ENCODE measurements at regions not wholly inside any gene's neighbourhood (a gene's known extent, or its start where the extent isn't known, plus 50 kb on each side); places are given as distances from the start of the nearest gene placed in this dataset.
"Not testable (repeated sequence)": the region's sequence is repeated elsewhere in the genome, so short reads cannot be mapped to it uniquely, and the experiment has no call there.

DNA sequence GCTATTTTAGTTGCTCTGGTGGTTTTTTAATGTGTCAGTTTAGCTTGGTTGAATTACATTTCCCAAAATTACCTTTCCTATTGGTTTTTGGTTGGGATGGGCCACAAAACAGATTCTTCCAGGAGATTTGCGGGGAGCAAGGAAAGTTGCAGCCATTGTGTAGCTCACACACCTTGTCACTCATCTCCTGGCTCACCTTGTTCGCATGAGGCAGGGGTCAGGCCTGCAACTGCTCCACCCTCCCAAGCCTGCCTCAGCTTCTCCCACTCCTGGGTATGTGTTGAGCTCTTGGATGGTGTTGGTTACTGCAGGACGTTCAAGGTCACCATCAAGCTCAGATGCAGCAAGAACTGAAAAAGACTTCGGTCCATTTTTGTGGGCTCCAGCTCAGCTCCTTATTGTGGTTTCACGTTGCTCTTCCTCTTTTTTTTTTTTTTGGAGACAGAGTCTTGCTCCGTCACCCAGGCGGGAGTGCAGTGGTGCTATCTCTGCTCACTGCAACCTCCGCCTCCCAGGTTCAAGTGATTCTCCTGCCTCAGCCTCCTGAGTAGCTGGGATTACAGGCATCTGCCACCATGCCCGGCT lies 95.6 kb upstream of the METTL14 start:
- DNase-seq = no peak

DNA sequence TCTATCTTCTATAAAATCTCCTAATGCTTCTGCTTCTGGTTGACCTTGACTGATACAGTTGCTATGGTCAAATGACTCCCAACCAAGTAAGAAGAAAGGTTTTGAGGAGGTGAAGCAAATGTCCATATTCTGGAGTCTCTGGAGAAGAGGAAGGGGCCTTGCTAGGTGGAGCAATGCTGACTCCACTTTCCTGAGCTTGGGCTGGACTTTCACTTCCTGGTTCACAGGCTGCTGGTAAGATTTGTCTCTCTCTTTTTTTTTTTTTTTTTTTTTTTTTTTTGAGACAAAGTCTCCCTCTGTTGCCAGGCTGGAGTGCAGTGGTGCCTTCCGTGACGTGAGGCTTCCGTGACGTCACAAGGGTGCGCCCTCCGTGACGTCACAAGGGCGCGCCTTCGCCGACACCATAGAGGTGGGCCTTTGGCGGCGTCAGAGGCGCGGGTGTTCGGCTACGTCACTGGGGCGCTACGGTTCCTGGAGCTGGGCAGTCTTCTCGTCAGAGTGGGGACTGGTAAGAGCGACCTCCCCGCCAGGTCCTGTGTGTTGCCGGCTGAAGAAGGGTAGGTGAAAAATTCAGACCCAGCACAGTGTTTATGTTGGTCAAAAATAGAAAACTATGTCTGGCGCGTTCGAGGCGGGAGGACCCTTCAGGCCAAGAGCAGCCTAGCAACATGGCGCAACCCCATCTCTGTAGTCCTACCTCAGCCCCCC lies 93.7 kb upstream of the METTL14 start:
- peak; percentile 94 for DNase-seq

DNA sequence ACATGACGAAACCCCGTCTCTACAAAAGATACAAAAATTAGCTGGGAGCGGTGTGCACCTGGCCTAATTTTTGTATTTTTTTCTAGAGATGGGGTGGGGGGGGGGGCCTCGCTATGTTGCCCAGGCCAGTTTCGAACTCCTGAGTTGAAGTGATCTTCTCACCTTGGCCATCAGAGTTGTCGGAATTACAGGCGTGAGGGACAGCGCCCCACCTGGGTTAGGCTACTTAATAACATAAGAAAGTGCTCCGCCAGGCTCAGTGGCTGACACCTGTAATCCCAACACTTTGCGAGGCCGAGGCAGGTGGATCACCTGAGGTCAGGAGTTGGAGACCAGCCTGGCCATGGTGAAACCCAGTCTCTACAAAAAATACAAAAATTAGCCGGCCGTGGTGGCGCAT lies 92.9 kb upstream of the METTL14 start:
- DNase-seq = not testable (repeated sequence)

DNA sequence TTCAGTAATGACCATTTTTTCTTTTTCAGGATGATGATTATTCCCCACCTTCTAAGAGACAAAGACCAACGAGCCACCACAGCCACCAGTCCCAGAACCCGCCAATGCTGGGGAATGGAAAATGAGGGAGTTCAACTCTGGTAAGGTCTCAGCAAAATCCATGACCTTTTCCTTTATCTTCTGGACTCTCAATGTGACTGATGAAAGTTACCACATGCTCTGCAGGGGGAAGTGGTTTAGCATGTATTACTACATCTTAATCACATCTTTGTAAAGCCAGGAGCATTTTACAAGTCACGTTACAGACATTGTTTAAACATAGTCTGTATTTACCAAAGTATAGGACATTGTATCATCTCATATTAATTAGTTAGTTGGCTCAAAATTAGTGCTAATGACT lies 89.3 kb upstream of the METTL14 start:
- DNase-seq = not testable (repeated sequence)

DNA sequence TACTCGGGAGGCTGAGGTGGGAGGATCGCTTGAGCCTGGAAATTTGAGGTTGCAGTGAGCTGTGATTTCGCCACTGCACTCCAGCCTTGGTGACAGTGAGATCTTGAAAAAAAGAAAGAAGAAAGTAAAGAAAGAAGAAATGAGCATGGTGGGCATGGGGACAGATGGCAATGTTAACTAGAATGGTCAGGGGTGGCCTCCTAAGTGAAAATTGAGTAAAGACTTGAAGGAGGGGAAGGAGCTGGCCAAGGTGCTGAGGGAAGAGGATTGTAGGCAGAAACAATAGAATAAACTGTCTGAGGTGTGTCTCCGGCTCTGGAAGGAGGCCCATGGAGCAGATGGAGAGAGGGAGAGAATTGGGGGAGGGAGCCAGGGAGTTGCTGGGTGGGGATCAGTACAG lies 60.1 kb upstream of the METTL14 start:
- not testable (repeated sequence) for DNase-seq

DNA sequence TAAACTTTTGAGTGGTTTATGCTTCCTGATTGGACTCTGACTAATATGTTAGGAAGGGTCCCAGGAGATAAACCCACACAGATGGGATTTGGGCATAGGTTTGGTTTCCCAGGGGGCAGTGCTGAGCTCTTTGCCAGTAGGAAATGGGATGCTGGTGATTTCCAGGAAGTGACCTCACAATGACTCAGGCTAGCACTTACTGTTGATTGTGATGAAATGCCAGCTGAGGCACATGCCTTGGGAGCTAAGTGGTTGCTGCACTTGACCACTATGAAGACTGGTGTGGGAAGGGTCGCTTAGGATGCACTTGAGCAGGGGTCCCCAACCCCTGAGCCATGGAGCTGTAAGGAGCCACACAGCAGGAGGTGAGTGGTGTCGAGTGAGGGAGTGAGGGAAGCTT lies 55.5 kb upstream of the METTL14 start:
- DNase-seq = not testable (repeated sequence)

DNA sequence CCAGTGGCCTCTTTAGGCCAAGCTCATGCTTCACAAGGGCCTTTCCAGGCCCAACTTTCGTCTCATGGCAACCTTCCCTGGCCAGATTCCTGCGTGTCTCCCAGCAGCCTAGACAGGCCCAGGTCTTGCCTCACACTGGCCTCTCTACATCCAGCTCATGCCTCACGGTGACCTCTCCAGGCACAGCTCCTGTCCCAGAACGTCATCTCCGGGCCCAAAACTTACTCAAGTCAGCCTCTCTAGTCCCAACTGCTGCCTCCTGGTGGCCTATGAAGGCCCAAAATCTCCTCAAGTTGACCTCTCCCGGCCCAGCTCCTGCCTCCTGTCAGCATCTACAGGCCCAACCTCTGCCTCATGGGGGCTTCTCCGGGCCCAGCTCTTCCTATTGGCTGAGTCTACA lies 54.3 kb upstream of the METTL14 start:
- not testable (repeated sequence) for DNase-seq

DNA sequence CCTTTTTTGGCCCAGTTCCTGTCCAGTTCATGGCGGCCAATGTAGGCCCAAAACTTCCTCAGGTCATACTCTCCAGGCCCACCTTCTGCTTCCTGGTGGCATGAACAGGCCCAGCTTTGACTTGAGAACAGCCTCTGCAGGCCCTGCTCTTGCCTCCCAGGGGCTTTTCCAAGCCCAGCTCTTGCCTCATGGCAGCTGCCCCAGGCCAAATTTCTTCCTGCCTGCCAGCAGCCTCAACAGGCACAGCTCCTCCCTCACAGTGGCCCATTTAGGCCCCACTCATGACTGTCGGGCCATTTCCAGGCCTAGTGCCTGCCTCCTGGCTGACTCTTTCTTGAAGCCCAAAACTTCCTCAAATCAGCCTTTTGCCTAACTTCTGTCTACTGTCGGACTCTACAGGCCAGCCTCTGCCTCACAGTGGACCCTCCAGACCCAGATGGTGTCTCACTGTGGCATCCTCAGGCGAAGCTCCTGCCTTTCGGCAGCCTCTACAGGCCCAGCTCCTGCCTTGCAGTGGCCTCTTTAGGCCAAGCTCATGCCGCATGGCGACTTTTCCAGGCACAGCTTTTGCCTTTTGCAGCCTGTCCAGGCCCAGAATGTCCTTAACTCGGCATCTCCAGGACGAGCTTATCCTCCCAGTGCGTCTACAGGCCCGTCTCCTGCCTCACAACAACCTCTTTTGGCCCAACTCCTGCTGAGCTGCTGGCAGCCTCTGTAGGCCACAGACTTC lies 53.7 kb upstream of the METTL14 start:
- DNase-seq = not testable (repeated sequence)

DNA sequence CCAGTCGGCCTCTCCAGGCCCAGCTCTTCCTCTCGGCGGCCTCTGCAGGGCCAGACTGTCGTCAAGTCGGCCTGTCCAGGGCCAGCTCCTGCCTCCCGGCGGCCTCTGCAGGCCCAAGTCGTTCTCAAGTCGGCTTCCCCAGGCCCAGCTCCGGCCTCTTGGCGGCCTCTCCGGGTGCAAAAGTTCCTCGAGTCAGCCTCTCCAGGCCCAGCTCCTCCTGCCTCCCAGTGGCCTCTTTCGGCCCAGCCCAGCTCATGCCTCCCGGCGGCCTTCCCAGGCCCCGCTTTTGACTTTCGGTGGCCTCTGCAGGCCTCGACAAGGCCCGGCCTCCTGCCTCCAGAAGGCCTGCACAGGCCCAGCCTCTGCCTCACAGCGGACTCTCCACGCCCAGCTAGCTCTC lies 51.7 kb upstream of the METTL14 start:
- DNase-seq = not testable (repeated sequence)

DNA sequence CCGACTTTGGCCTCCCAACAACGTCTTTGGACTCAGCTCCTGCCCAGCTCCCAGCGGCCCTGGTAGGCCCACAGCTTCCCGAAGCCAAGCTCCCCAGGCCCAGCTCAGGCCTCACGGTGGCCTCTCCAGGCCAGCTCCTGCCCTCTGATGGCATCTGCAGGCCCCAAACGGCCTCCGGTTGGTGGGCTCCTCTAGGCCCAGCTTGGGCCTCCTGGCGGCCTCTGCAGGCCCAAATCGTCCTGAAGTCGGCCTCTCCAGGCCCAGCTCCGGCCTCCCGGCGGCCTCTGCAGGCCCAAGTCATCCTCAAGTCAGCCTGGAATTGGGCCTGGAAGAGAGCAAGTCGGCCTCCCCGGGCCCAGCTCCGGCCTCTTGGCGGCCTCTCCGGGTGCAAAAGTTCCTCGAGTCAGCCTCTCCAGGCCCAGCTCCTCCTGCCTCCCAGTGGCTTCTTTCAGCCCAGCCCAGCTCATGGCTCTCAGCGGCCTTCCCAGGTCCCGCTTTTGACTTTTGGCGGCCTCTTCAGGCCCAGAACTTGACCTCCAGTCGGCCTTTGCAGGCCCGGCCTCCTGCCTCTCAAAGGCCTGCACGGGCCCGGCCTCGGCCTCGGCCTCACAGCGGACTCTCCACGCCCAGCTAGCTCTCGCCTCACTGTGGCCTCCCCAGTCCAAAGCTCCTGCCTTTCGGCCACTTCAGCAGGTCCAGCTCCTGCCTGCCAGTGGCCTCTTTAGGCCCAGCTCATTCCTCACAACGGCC lies 50.9 kb upstream of the METTL14 start:
- not testable (repeated sequence) for DNase-seq

All from stimulated activated CD4-positive, alpha-beta T cell treated with anti-CD3 and anti-CD28 coated beads, Interleukin-4, amount 100 ng/mL, for 1 hour (primary cell).